ENCODE measurements at regions not wholly inside any gene's neighbourhood (a gene's known extent, or its start where the extent isn't known, plus 50 kb on each side); places are given as distances from the start of the nearest gene placed in this dataset.

- TF ChIP-seq CTCF (IDR thresholded peaks at IDR 0.05) (no peak), EP300 (IDR thresholded peaks at IDR 0.05) (no peak)
Observed at GRCh38 chr10:131022369-131022768, 289.2 kb downstream of the TCERG1L start.
